ENCODE measurements at regions not wholly inside any gene's neighbourhood (a gene's known extent, or its start where the extent isn't known, plus 50 kb on each side); places are given as distances from the start of the nearest gene placed in this dataset.

DNA sequence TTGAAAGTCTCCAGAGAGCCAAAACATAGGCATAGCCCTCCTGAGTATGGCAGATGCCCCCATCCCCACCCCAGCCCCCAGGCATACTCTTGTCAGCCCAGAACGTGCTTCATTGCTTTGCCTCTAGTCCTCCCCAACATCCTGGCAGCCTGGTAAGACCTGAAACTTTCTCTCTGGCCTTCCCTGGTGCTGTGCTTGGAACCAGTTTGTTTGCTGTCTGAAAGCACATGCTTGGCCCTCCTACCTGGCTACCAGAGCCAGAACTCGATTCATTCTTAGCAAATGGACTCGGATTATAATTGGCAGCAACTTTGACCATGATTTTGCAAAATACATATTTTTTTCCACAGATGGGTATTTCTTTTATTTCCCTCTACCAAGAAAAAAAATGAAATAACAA, 248.1 kb downstream of the USP46 start:
- Histone ChIP-seq H3K9me1 (ENCODE audit: control insufficient read depth, extremely low read depth, insufficient read depth, low read length) (no peaks in the 10 kb centered on the region), H4K20me1 (ENCODE audit: control insufficient read depth, extremely low read depth, insufficient read depth, low read length) (no peaks in the 10 kb centered on the region), H3K79me2 (ENCODE audit: control insufficient read depth, insufficient read depth, low read length) (no peaks in the 10 kb centered on the region), H3K27me3 (ENCODE audit: control insufficient read depth, extremely low read depth, insufficient read depth, low read length) (no peaks in the 10 kb centered on the region), H3K4me3 (ENCODE audit: control insufficient read depth in 2 of 3, extremely low read depth in 1 of 3, insufficient read depth in 2 of 3, low read depth in 1 of 3, low read length in 3 of 3) (no peak overlapping the region), H3K9ac (ENCODE audit: control insufficient read depth, extremely low read depth, insufficient read depth, low read length) (no peak overlapping the region), H3K36me3 (ENCODE audit: control insufficient read depth in 2 of 2, extremely low read depth in 1 of 2, insufficient read depth in 2 of 2, low read length in 2 of 2) (no peaks in the 10 kb centered on the region), H3K27ac (ENCODE audit: control insufficient read depth, insufficient read depth, low read length) (no peak overlapping the region), H3K4me2 (ENCODE audit: control insufficient read depth, extremely low read depth, insufficient read depth, low read depth, low read length) (no peak overlapping the region), H2AFZ (ENCODE audit: control insufficient read depth, low read length) (no peak overlapping the region), H3K4me1 (ENCODE audit: control insufficient read depth, extremely low read depth, insufficient read depth, low read length) (no peaks in the 10 kb centered on the region), H3K9me3 (ENCODE audit: control insufficient read depth, low read depth, low read length) (no peaks in the 10 kb centered on the region)
- no peak for DNase-seq (ENCODE audit: low read depth, low spot score)
- dilution Hi-C loops (cut with MboI; ENCODE audit: extremely low pct_ligation_motif_present, low sequenced_read_pairs), result no loop called here
- TF ChIP-seq EZH2 (IDR thresholded peaks at IDR 0.05; ENCODE audit: low read length), result no peak
- TF ChIP-seq, protein P1, sequence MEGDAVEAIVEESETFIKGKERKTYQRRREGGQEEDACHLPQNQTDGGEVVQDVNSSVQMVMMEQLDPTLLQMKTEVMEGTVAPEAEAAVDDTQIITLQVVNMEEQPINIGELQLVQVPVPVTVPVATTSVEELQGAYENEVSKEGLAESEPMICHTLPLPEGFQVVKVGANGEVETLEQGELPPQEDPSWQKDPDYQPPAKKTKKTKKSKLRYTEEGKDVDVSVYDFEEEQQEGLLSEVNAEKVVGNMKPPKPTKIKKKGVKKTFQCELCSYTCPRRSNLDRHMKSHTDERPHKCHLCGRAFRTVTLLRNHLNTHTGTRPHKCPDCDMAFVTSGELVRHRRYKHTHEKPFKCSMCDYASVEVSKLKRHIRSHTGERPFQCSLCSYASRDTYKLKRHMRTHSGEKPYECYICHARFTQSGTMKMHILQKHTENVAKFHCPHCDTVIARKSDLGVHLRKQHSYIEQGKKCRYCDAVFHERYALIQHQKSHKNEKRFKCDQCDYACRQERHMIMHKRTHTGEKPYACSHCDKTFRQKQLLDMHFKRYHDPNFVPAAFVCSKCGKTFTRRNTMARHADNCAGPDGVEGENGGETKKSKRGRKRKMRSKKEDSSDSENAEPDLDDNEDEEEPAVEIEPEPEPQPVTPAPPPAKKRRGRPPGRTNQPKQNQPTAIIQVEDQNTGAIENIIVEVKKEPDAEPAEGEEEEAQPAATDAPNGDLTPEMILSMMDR (optimal IDR thresholded peaks at IDR 0.05 in 1 of 3, IDR thresholded peaks at IDR 0.05 in 1 of 3, conservative IDR thresholded peaks at IDR 0.05 in 1 of 3; ENCODE audit: extremely low read depth in 1 of 3, insufficient read depth in 2 of 3, low read length in 3 of 3), result no peak
- FAIRE-seq, result no peak

DNA sequence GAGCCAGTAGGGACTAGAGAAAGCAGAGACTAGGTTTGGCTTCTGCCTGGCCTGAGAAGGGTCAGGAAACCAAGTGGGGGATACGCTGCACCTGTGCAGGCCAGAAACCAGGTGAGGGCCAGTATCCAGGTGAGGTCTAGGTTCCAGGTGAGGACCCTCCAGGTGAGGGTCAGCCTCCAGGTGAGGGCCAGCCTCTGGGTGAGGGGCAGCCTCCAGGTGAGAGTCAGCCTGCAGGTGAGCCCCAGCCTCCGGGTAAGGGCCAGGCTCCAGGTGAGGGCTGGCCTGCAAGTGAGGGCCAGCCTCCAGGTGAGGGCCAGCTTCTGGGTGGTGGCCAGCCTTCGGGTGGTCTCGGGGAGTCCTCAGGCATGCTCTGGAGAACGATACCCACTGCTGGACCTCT, 238.8 kb downstream of the USP46 start:
- H4K20me1 ChIP-seq (ENCODE audit: control insufficient read depth, extremely low read depth, insufficient read depth, low read length), result no peaks in the 10 kb centered on the region
- FAIRE-seq, result no peak
- no peak overlapping the region for H2AFZ ChIP-seq (ENCODE audit: control insufficient read depth, low read length)
- no peaks in the 10 kb centered on the region for H3K79me2 ChIP-seq (ENCODE audit: control insufficient read depth, insufficient read depth, low read length)
- no peak overlapping the region for H3K4me3 ChIP-seq (ENCODE audit: control insufficient read depth in 2 of 3, extremely low read depth in 1 of 3, insufficient read depth in 2 of 3, low read depth in 1 of 3, low read length in 3 of 3)
- H3K4me1 ChIP-seq (ENCODE audit: control insufficient read depth, extremely low read depth, insufficient read depth, low read length), result no peaks in the 10 kb centered on the region
- H3K36me3 ChIP-seq (ENCODE audit: control insufficient read depth in 2 of 2, extremely low read depth in 1 of 2, insufficient read depth in 2 of 2, low read length in 2 of 2), result no peaks in the 10 kb centered on the region
- H3K9me3 ChIP-seq (ENCODE audit: control insufficient read depth, low read depth, low read length), result no peaks in the 10 kb centered on the region
- no peak for DNase-seq (ENCODE audit: low read depth, low spot score)
- peaks cover 3% of the 10 kb centered on the region for H3K27me3 ChIP-seq (ENCODE audit: control insufficient read depth, extremely low read depth, insufficient read depth, low read length)
- no peaks in the 10 kb centered on the region for H3K9me1 ChIP-seq (ENCODE audit: control insufficient read depth, extremely low read depth, insufficient read depth, low read length)
- H3K9ac ChIP-seq (ENCODE audit: control insufficient read depth, extremely low read depth, insufficient read depth, low read length), result no peak overlapping the region
- TF ChIP-seq, protein P1 (optimal IDR thresholded peaks at IDR 0.05 in 1 of 3, IDR thresholded peaks at IDR 0.05 in 1 of 3, conservative IDR thresholded peaks at IDR 0.05 in 1 of 3; ENCODE audit: extremely low read depth in 1 of 3, insufficient read depth in 2 of 3, low read length in 3 of 3), result no peak
- TF ChIP-seq EZH2 (IDR thresholded peaks at IDR 0.05; ENCODE audit: low read length), result no peak
- H3K27ac ChIP-seq (ENCODE audit: control insufficient read depth, insufficient read depth, low read length), result no peak overlapping the region
- dilution Hi-C loops (cut with MboI; ENCODE audit: extremely low pct_ligation_motif_present, low sequenced_read_pairs), result no loop called here
- H3K4me2 ChIP-seq (ENCODE audit: control insufficient read depth, extremely low read depth, insufficient read depth, low read depth, low read length), result no peak overlapping the region
